ENCODE measurements at regions not wholly inside any gene's neighbourhood (a gene's known extent, or its start where the extent isn't known, plus 50 kb on each side); places are given as distances from the start of the nearest gene placed in this dataset.

GRCh38 chr1:17978016-17978415 is 129.6 kb upstream of the IGSF21 start:
- Histone ChIP-seq H3K4me3 (ENCODE audit: low read length, poor library complexity, severe bottlenecking) (no peak overlapping the region), H3K4me1 (ENCODE audit: insufficient read depth, low read length, poor library complexity, severe bottlenecking) (no peaks in the 10 kb centered on the region), H3K9ac (ENCODE audit: low read depth, low read length, poor library complexity, severe bottlenecking) (no peak overlapping the region), H4K20me1 (ENCODE audit: insufficient read depth, low read length, poor library complexity, severe bottlenecking) (no peaks in the 10 kb centered on the region), H3K79me2 (ENCODE audit: insufficient read depth, low read length) (no peaks in the 10 kb centered on the region), H3K9me3 (ENCODE audit: insufficient read depth, low read depth, low read length) (no peaks in the 10 kb centered on the region), H2AFZ (ENCODE audit: low read length) (no peak overlapping the region), H3K27me3 (ENCODE audit: insufficient read depth, low read length, poor library complexity, severe bottlenecking) (no peaks in the 10 kb centered on the region), H3K36me3 (ENCODE audit: insufficient read depth, low read length) (no peaks in the 10 kb centered on the region), H3F3A (ENCODE audit: low read depth) (no peaks in the 10 kb centered on the region), H3K4me2 (ENCODE audit: low read depth, low read length, poor library complexity, severe bottlenecking) (no peak overlapping the region), H3K9me2 (replicated peaks; ENCODE audit: low read depth, low read length) (no peaks in the 10 kb centered on the region)
- TF ChIP-seq, protein P1, sequence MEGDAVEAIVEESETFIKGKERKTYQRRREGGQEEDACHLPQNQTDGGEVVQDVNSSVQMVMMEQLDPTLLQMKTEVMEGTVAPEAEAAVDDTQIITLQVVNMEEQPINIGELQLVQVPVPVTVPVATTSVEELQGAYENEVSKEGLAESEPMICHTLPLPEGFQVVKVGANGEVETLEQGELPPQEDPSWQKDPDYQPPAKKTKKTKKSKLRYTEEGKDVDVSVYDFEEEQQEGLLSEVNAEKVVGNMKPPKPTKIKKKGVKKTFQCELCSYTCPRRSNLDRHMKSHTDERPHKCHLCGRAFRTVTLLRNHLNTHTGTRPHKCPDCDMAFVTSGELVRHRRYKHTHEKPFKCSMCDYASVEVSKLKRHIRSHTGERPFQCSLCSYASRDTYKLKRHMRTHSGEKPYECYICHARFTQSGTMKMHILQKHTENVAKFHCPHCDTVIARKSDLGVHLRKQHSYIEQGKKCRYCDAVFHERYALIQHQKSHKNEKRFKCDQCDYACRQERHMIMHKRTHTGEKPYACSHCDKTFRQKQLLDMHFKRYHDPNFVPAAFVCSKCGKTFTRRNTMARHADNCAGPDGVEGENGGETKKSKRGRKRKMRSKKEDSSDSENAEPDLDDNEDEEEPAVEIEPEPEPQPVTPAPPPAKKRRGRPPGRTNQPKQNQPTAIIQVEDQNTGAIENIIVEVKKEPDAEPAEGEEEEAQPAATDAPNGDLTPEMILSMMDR (conservative IDR thresholded peaks at IDR 0.05; ENCODE audit: low read length) = no peak
- no peak for TF ChIP-seq EZH2phosphoT487 (IDR thresholded peaks at IDR 0.05; ENCODE audit: borderline replicate concordance)

- H3K4me1 ChIP-seq (ENCODE audit: insufficient read depth, low read length, poor library complexity, severe bottlenecking) = no peaks in the 10 kb centered on the region
- no peaks in the 10 kb centered on the region for H3K79me2 ChIP-seq (ENCODE audit: insufficient read depth, low read length)
- no peaks in the 10 kb centered on the region for H4K20me1 ChIP-seq (ENCODE audit: insufficient read depth, low read length, poor library complexity, severe bottlenecking)
- H2AFZ ChIP-seq (ENCODE audit: low read length) = no peak overlapping the region
- no peaks in the 10 kb centered on the region for H3K27me3 ChIP-seq (ENCODE audit: insufficient read depth, low read length, poor library complexity, severe bottlenecking)
- no peaks in the 10 kb centered on the region for H3K9me2 ChIP-seq (replicated peaks; ENCODE audit: low read depth, low read length)
- H3F3A ChIP-seq (ENCODE audit: low read depth) = no peaks in the 10 kb centered on the region
- no peak overlapping the region for H3K4me2 ChIP-seq (ENCODE audit: low read depth, low read length, poor library complexity, severe bottlenecking)
- no peak overlapping the region for H3K9ac ChIP-seq (ENCODE audit: low read depth, low read length, poor library complexity, severe bottlenecking)
- no peak overlapping the region for H3K4me3 ChIP-seq (ENCODE audit: low read length, poor library complexity, severe bottlenecking)
- H3K9me3 ChIP-seq (ENCODE audit: insufficient read depth, low read depth, low read length) = no peaks in the 10 kb centered on the region
- H3K36me3 ChIP-seq (ENCODE audit: insufficient read depth, low read length) = no peaks in the 10 kb centered on the region
- TF ChIP-seq EZH2phosphoT487 (IDR thresholded peaks at IDR 0.05; ENCODE audit: borderline replicate concordance) = no peak
- TF ChIP-seq, protein P1 (conservative IDR thresholded peaks at IDR 0.05; ENCODE audit: low read length) = no peak
These were observed 127.8 kb upstream of the IGSF21 start for GRCh38 chr1:17979815-17980214.

DNA sequence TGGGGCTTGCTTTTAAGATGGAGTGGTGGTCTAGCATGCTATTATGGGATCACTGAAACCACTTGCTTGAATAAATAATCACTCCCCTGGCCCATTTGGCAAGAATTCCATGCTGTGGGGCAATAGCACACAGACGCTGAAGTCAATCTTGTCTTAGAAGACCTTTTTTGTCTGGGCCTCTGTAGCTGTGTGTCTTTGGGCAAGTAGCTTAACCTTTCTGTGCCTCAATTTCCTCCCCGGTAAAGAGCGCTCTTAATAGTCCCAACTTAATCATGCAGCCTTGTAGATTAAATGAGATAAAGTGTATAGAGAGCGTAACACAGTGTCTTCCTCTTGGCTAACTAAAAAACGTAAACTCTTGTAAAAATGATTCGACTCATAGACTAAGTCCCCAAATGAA is 125.4 kb upstream of the IGSF21 start:
- Histone ChIP-seq H3F3A (ENCODE audit: low read depth) (no peaks in the 10 kb centered on the region), H3K36me3 (ENCODE audit: insufficient read depth, low read length) (no peaks in the 10 kb centered on the region), H3K4me3 (ENCODE audit: low read length, poor library complexity, severe bottlenecking) (no peak overlapping the region), H3K4me2 (ENCODE audit: low read depth, low read length, poor library complexity, severe bottlenecking) (no peak overlapping the region), H3K9me3 (ENCODE audit: insufficient read depth, low read depth, low read length) (no peaks in the 10 kb centered on the region), H3K4me1 (ENCODE audit: insufficient read depth, low read length, poor library complexity, severe bottlenecking) (no peaks in the 10 kb centered on the region), H2AFZ (ENCODE audit: low read length) (no peak overlapping the region), H3K9ac (ENCODE audit: low read depth, low read length, poor library complexity, severe bottlenecking) (no peak overlapping the region), H3K27me3 (ENCODE audit: insufficient read depth, low read length, poor library complexity, severe bottlenecking) (no peaks in the 10 kb centered on the region), H3K9me2 (replicated peaks; ENCODE audit: low read depth, low read length) (no peaks in the 10 kb centered on the region), H3K79me2 (ENCODE audit: insufficient read depth, low read length) (no peaks in the 10 kb centered on the region), H4K20me1 (ENCODE audit: insufficient read depth, low read length, poor library complexity, severe bottlenecking) (no peaks in the 10 kb centered on the region)
- TF ChIP-seq, protein P1 (conservative IDR thresholded peaks at IDR 0.05; ENCODE audit: low read length) = no peak
- no peak for TF ChIP-seq EZH2phosphoT487 (IDR thresholded peaks at IDR 0.05; ENCODE audit: borderline replicate concordance)
